Right cardiac atrium (tissue), 5 donors: ENCODE measurements at regions not wholly inside any gene's neighbourhood (a gene's known extent, or its start where the extent isn't known, plus 50 kb on each side); places are given as distances from the start of the nearest gene placed in this dataset.
"Not testable (repeated sequence)": the region's sequence is repeated elsewhere in the genome, so short reads cannot be mapped to it uniquely, and the experiment has no call there.

Experiments used
- ATAC-seq, 2 donors: fragments of 200-7000 bp; cut with Tn5 transposase; one replicate each; pipeline versions ENCODE4 v1.8.0 to v1.9.1; 2020; ENCODE audit warnings: moderate library complexity in 2 of 2, mild to moderate bottlenecking in 1 of 2
- DNase-seq, 3 donors: peaks; one replicate each; pipeline ENCODE4 v3.0.0-alpha.2; 2020
- H3K27ac ChIP-seq: one replicate; pipeline ENCODE4 v1.5.1; 2013; ENCODE audit warnings: mild to moderate bottlenecking, low read length, control low read depth, moderate library complexity
- H3K27me3 ChIP-seq: one replicate; pipeline ENCODE4 v1.6.1; 2013; ENCODE audit not compliant: control insufficient read depth, insufficient read depth
- H3K4me1 ChIP-seq: one replicate; pipeline ENCODE4 v1.6.1; 2013; ENCODE audit warnings: low read length; ENCODE audit not compliant: control insufficient read depth, insufficient read depth
- H3K4me3 ChIP-seq: one replicate; pipeline ENCODE4 v1.5.1; 2013; ENCODE audit warnings: low read length, control low read depth
- H3K9me3 ChIP-seq: one replicate; pipeline ENCODE4 v1.6.1; 2013; ENCODE audit warnings: low read length; ENCODE audit not compliant: control insufficient read depth
- WGBS: extraction: QIAGEN DNeasy Blood & Tissue Kit; methylation state at CpG from one replicate; pipeline ENCODE4 v1.1.7; 2013; 5-methylcytosine and 5-hydroxymethylcytosine counted together
- intact Hi-C, 4 donors: fragments of 100-400 bp; cut with DNase I; formaldehyde crosslinking; loops; one replicate each; pipeline versions ENCODE4 v1.11.0 to v1.14.0; 2022 to 2023
- donor health status: healthy with polysubstance abuse.
- donor health status: DM: no; HTN: yes; CAD: no.
- donor health status: DM: no; HTN: no; CAD: no.
- donor health status: DM: no; HTN: yes; CAD: no; lungs with severe emphysema.
- donor health status: DM: yes; HTN: yes; CAD: no.

DNA sequence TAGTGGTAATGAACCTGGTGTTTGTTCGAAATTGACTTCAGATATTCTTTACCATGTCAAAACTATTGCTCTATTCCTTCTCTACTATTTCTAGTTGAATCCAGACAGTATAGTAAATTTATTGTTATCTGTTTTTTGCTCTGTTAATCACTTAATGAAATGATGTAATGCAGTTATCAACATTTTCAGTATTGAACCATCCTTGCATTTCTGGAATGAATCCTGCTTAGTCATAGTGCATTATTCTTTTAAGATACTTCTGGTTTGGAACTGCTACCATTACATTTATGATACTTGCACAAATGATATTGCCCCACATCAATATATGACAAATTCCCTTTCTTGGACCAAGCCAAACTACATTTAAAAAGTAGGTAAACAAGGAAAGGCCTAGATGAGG is 554.0 kb upstream of the KLF4 start:
- H3K9me3 ChIP-seq: no peaks in the 10 kb centered on the region
- intact Hi-C loops: loop anchor here in 1 of 4 donors (10.0 kb wide), 1 partner anchor 229 kb away; no protein-coding TSS in a partner anchor
- H3K27ac ChIP-seq: no peak overlapping the region
- 86% methylated on average over 1 of the region's 1 CpG for WGBS
- ATAC-seq: no peak
- no peak for DNase-seq
- H3K27me3 ChIP-seq: no peaks in the 10 kb centered on the region
- no peaks in the 10 kb centered on the region for H3K4me1 ChIP-seq
- H3K4me3 ChIP-seq: no peak overlapping the region

DNA sequence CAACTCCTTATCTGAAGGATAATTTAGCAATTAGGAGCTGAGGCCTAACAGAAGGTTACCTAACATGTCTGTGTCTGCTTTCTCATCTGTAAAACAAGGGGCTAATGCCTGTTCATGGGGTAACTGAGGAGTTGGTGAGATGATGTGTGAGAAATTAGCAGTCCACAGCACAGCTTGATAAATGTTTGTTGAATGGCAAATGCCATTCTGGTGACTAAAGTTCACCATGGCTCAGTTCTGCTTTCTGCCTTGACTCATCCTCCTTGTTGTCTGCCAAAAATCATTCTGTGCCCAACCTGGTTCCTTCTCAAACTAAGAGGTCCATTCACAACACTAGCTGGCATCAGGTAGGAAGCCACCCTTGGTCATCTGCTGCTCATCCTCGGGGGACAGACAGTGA is 552.0 kb upstream of the KLF4 start:
- no peaks in the 10 kb centered on the region for H3K27me3 ChIP-seq
- 77% methylated on average over 1 of the region's 1 CpG for WGBS
- ATAC-seq: no peak
- H3K27ac ChIP-seq: no peak overlapping the region
- intact Hi-C loops: loop anchor here in 1 of 4 donors (10.0 kb wide), 1 partner anchor 227 kb away; no protein-coding TSS in a partner anchor
- no peaks in the 10 kb centered on the region for H3K9me3 ChIP-seq
- H3K4me3 ChIP-seq: no peak overlapping the region
- DNase-seq: no peak
- H3K4me1 ChIP-seq: no peaks in the 10 kb centered on the region

DNA sequence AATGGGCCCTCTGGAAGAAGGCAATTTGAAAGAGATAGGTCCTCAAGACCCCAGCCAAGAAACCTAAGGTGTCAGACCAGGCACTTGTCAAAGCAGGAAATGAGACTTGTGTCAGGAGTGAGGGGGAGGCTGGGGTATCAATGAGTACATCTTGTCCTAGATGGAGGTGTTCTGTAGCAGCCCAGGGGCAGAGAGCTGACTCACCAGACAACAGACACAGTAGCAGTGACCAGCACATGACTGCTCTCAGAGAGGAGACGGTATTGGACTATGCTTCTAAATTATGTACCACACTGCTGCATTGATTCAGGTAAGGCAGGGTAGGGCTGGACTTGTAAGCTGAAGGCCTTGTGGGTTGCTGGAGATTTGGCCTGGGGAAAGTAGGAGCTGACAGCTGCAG is 551.2 kb upstream of the KLF4 start:
- intact Hi-C loops: loop anchor here in 1 of 4 donors (10.0 kb wide), 1 partner anchor 226 kb away; no protein-coding TSS in a partner anchor
- no peaks in the 10 kb centered on the region for H3K9me3 ChIP-seq
- DNase-seq (no peak), ATAC-seq (peak in 1 of 2 donors; percentile 54)
- no peak overlapping the region for H3K4me3 ChIP-seq
- no peaks in the 10 kb centered on the region for H3K27me3 ChIP-seq
- 84% methylated on average over 1 of the region's 1 CpG for WGBS
- H3K4me1 ChIP-seq: no peaks in the 10 kb centered on the region
- H3K27ac ChIP-seq: no peak overlapping the region

DNA sequence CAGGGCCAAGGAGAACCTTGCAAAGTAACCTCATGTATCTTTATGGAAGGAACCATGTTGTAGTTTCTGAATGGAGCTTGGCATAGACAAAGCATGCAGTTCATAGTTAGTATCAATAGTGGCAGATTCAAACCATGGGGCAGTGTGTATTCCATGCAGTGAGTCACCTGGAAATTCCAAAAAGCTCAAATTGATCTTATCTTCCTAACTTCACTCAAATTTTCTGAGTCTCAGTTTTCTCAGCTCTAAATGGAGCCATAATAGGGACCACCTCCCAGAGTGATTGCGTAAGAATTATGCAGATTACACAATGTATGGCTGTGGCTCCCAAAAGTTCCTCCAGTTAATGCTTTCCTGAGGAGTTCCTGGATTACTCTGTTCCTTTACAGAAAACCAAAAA is 549.9 kb upstream of the KLF4 start:
- Histone ChIP-seq H3K4me1 (no peaks in the 10 kb centered on the region), H3K27ac (no peak overlapping the region), H3K9me3 (no peaks in the 10 kb centered on the region), H3K4me3 (no peak overlapping the region), H3K27me3 (no peaks in the 10 kb centered on the region)
- intact Hi-C loops: no loop called here
- ATAC-seq (no peak), DNase-seq (no peak)
- 95% methylated on average over 1 of the region's 1 CpG for WGBS

DNA sequence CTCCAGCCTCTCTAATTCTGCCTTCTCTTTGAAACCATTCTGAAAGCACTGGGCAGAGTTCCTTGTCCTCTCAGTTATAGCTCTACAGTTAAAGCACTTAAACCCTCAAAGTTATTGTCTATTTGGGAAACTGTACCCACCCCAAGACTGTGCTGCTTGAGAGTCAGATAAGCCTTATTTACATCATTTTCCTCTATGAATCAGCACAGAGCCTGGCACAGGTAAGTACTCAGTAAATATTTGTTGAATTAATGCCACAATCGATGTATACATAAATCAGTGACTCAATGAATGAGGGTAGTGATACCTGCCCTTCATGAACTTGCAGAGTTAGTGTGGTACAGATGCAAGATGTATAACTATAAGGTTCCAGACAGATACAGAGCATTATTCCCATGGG is 549.4 kb upstream of the KLF4 start:
- WGBS: 93% methylated on average over 1 of the region's 1 CpG

DNA sequence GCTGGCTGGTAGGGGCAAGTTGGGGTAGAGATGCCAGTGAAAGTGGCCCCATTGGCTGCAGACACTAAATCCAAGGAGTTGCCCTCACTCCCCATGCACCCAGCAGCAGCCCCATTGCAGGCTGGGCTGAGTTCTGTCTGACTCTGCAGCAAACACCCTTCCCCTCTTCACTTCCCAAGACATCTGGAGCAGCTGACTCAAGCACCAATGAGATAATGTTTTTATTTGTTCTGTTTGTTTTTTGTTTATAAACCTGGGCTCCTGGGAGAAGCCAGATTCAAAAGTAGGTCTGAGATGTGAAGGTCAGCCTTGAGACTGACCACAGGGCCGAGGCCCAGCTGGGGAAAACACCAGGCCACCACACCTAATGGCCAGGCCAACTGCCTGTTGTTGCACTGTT is 545.9 kb upstream of the KLF4 start:
- WGBS: 80% methylated on average over 1 of the region's 1 CpG
- H3K4me1 ChIP-seq: no peaks in the 10 kb centered on the region
- no peaks in the 10 kb centered on the region for H3K9me3 ChIP-seq
- ATAC-seq (no peak), DNase-seq (no peak)
- no peaks in the 10 kb centered on the region for H3K27me3 ChIP-seq
- no peak overlapping the region for H3K27ac ChIP-seq
- intact Hi-C loops: no loop called here
- no peak overlapping the region for H3K4me3 ChIP-seq

More for the DNA sequence above, 549.4 kb upstream of the KLF4 start:
- no peaks in the 10 kb centered on the region for H3K4me1 ChIP-seq
- no peaks in the 10 kb centered on the region for H3K9me3 ChIP-seq
- H3K27ac ChIP-seq: no peak overlapping the region
- H3K4me3 ChIP-seq: no peak overlapping the region
- ATAC-seq (no peak), DNase-seq (no peak)
- H3K27me3 ChIP-seq: no peaks in the 10 kb centered on the region
- intact Hi-C loops: no loop called here

DNA sequence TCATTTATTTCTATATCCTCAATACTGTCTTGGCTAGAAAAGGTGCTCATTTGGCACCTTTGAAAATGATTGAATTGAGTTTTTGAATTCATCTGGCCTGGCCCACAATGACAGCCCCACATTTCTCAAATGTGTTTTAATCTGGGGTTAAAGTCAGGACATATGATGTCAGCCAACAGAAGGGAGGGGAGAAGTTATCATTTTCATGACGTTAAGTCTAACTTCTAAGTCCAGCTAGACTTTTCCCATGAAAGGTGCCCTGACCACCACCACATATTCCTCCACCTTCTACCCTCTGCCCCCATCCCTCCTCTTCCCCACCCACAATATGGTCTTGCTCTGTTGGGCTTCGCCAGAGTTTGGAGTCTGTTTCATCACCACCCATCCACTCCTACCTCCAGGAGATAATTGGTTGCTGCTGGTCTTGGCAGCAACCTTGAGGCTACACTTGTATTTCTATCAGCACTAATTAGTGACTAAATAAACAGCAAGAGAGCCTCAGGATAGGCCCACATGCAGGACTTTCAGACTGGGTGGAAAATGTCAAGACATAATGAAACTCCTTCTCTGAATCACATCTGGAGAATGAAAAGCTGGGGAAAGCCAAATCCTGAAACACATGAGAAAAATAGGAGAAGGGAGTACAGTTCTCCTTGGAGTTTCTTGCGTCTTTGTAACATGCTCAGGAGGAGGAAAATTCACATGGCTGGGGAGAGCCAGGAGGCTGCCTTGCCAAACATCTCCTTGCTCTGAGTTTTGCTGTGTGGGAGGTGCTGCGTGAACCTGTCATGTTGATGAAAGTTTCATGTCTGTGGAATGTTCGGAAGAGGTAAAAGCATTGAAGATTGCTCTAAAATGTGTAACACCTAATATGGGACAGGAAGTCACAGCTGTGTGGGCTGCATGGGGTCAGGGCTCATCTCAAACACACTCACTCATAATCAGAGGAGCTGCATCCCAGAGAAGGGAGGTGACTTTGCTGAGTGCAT is 544.7 kb upstream of the KLF4 start:
- no peaks in the 10 kb centered on the region for H3K9me3 ChIP-seq
- WGBS: 63% methylated on average over 5 of the region's 5 CpGs
- DNase-seq: no peak
- H3K27me3 ChIP-seq: no peaks in the 10 kb centered on the region
- H3K4me3 ChIP-seq: no peak overlapping the region
- no peaks in the 10 kb centered on the region for H3K4me1 ChIP-seq
- intact Hi-C loops: no loop called here
- no peak overlapping the region for H3K27ac ChIP-seq
- peak; percentile 54 to 65 for ATAC-seq

DNA sequence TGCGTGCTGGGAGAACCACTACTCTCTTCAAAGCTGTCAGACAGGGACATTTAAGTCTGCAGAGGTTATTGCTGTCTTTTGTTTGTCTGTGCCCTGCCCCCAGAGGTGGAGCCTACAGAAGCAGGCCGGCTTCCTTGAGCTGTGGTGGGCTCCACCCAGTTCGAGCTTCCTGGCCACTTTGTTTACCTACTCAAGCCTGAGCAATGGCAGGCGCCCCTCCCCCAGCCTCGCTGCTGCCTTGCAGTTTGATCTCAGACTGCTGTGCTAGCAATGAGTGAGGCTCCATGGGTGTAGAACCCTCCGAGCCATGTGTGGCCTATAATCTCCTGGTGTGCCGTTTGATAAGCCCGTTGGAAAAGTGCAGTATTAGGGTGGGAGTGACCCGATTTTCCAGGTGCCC is 542.5 kb upstream of the KLF4 start:
- DNase-seq, H3K27ac ChIP-seq, H3K4me3 ChIP-seq, H3K9me3 ChIP-seq, H3K4me1 ChIP-seq, H3K27me3 ChIP-seq, ATAC-seq, intact Hi-C loops: not testable (repeated sequence)
- 85% methylated on average over 9 of the region's 9 CpGs for WGBS

DNA sequence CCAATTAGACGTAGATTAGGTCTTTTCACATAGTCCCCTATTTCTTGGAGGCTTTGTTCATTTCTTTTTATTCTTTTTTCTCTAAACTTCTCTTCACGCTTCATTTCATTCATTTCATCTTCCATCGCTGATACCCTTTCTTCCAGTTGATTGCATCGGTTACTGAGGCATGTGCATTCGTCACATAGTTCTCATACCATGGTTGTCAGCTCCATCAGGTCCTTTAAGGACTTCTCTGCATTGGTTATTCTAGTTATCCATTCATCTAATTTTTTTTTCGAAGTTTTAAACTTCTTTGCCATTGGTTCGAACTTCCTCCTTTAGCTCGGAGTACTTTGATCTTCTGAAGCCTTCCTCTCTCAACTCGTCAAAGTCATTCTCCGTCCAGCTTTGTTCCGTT is 541.7 kb upstream of the KLF4 start:
- H3K4me3 ChIP-seq, H3K4me1 ChIP-seq, DNase-seq, H3K27me3 ChIP-seq, intact Hi-C loops, H3K27ac ChIP-seq, ATAC-seq, H3K9me3 ChIP-seq: not testable (repeated sequence)
- 94% methylated on average over 11 of the region's 11 CpGs for WGBS

DNA sequence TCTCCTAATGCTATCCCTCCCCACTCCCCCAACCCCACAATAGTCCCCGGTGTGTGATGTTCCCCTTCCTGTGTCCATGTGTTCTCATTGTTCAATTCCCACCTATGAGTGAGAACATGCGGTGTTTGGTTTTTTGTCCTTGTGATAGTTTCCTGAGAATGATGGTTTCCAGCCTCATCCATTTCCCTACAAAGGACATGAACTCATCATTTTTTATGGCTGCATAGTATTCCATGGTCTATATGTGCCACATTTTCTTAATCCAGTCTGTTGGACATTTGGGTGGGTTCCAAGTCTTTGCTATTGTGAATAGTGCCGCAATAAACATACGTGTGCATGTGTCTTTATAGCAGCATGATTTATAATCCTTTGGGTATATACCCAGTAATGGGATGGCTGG is 537.1 kb upstream of the KLF4 start:
- H3K27ac ChIP-seq, H3K4me1 ChIP-seq, H3K4me3 ChIP-seq, DNase-seq, ATAC-seq, H3K9me3 ChIP-seq, intact Hi-C loops, H3K27me3 ChIP-seq: not testable (repeated sequence)
- 96% methylated on average over 4 of the region's 4 CpGs for WGBS

DNA sequence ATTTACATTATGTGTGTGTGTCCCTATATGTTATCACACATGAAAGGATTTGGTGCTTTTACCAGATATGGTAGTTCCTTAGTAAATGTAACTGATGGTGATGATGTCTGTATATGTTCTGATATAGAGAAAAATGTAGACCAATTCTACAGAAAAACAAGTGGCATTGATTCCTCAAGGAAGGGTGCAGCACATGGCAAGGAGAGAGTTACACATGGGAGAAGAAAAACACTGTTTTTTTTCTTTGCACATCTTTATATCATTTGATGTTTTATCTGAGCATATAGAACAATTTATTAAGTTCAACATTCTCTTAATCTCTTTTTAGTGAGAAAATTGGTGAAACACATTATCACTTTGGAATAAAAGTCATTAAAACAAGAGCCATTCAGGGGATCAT is 535.0 kb upstream of the KLF4 start:
- intact Hi-C loops: no loop called here
- ATAC-seq: no peak
- no peaks in the 10 kb centered on the region for H3K27me3 ChIP-seq
- H3K9me3 ChIP-seq: no peaks in the 10 kb centered on the region
- no peaks in the 10 kb centered on the region for H3K4me1 ChIP-seq
- no peak overlapping the region for H3K4me3 ChIP-seq
- no peak overlapping the region for H3K27ac ChIP-seq
- no peak for DNase-seq
